SK-N-MC (cell line): ENCODE measurements at regions not wholly inside any gene's neighbourhood (a gene's known extent, or its start where the extent isn't known, plus 50 kb on each side); places are given as distances from the start of the nearest gene placed in this dataset.

Experiments used
- DNase-seq: peaks from one replicate; pipeline ENCODE4 v3.0.0-alpha.2; 2011; ENCODE audit warnings: low read depth, low spot score
- H3K27ac ChIP-seq: fragments of 200-600 bp; sonication (generic); 2 replicates; pipeline ENCODE4 v1.5.1; 2016; ENCODE audit warnings: mixed run types
- H3K36me3 ChIP-seq: fragments of 200-600 bp; sonication (generic); 2 replicates; pipeline ENCODE4 v1.6.1; 2017; ENCODE audit warnings: antibody characterized with exemption, low read length, mixed read lengths; ENCODE audit not compliant: insufficient read depth
- H3K4me3 ChIP-seq: fragments of 200-600 bp; sonication (generic); 2 replicates; pipeline ENCODE4 v1.5.1; 2016
- H3K9ac ChIP-seq: fragments of 200-600 bp; sonication (generic); 2 replicates; pipeline ENCODE4 v1.8.0; 2017; ENCODE audit warnings: mixed run types, mixed read lengths; ENCODE audit not compliant: insufficient read length
- H3K9me3 ChIP-seq: fragments of 200-600 bp; sonication (generic); 2 replicates; pipeline ENCODE4 v1.6.1; 2017; ENCODE audit warnings: low read depth, mild to moderate bottlenecking, antibody characterized with exemption, low read length, moderate library complexity, mixed read lengths
- EZH2 ChIP-seq: fragments of 200-600 bp; sonication (generic); IDR thresholded peaks from one replicate; pipeline ENCODE4 v1.6.1; 2017; ENCODE audit warnings: antibody characterized with exemption
- FOXP2 ChIP-seq: optimal IDR thresholded peaks from 2 replicates; pipeline ENCODE3; 2011; ENCODE audit warnings: mild to moderate bottlenecking, moderate library complexity; ENCODE audit not compliant: insufficient read depth; ENCODE audit errors: extremely low read length, control extremely low read depth
- POLR2AphosphoS5 ChIP-seq: IDR thresholded peaks from 2 replicates; pipeline ENCODE4 v1.6.1; 2012; ENCODE audit warnings: mild to moderate bottlenecking, low read depth, low read length, borderline replicate concordance

GRCh38 chr5:56717253-56717987 lies 97.9 kb upstream of the MAP3K1 start:
- TF ChIP-seq POLR2AphosphoS5 (no peak), EZH2 (no peak), FOXP2 (no peak)
- DNase-seq, result no peak
- H3K9ac ChIP-seq, result no peak overlapping the region
- no peak overlapping the region for H3K27ac ChIP-seq
- H3K36me3 ChIP-seq, result no peaks in the 10 kb centered on the region
- H3K9me3 ChIP-seq, result no peaks in the 10 kb centered on the region
- no peak overlapping the region for H3K4me3 ChIP-seq

- Histone ChIP-seq H3K9ac (no peak overlapping the region), H3K36me3 (no peaks in the 10 kb centered on the region), H3K27ac (no peak overlapping the region), H3K4me3 (no peak overlapping the region), H3K9me3 (no peaks in the 10 kb centered on the region)
- no peak for DNase-seq
- TF ChIP-seq FOXP2, result no peak
Observed at GRCh38 chr5:56715986-56716385, 99.4 kb upstream of the MAP3K1 start.

- Histone ChIP-seq H3K36me3 (no peaks in the 10 kb centered on the region), H3K27ac (no peak overlapping the region), H3K9ac (no peak overlapping the region), H3K4me3 (no peak overlapping the region), H3K9me3 (no peaks in the 10 kb centered on the region)
- no peak for DNase-seq
- TF ChIP-seq EZH2 (no peak), POLR2AphosphoS5 (no peak), FOXP2 (no peak)
Observed at GRCh38 chr5:56712895-56713591, 102.3 kb upstream of the MAP3K1 start.

GRCh38 chr5:56710826-56711590 lies 104.3 kb upstream of the MAP3K1 start:
- DNase-seq, result no peak
- TF ChIP-seq FOXP2 (no peak), EZH2 (no peak), POLR2AphosphoS5 (no peak)
- H3K27ac ChIP-seq, result no peak overlapping the region
- H3K9me3 ChIP-seq, result no peaks in the 10 kb centered on the region
- H3K36me3 ChIP-seq, result no peaks in the 10 kb centered on the region
- no peak overlapping the region for H3K9ac ChIP-seq
- no peak overlapping the region for H3K4me3 ChIP-seq

GRCh38 chr5:56706504-56706903 lies 108.8 kb upstream of the MAP3K1 start:
- Histone ChIP-seq H3K27ac (no peak overlapping the region), H3K36me3 (no peaks in the 10 kb centered on the region), H3K9ac (no peak overlapping the region), H3K4me3 (no peak overlapping the region), H3K9me3 (no peaks in the 10 kb centered on the region)
- TF ChIP-seq EZH2, result no peak
- no peak for DNase-seq

GRCh38 chr5:56705217-56705616 lies 110.1 kb upstream of the MAP3K1 start:
- no peaks in the 10 kb centered on the region for H3K9me3 ChIP-seq
- H3K27ac ChIP-seq, result no peak overlapping the region
- no peaks in the 10 kb centered on the region for H3K36me3 ChIP-seq
- no peak overlapping the region for H3K4me3 ChIP-seq
- no peak overlapping the region for H3K9ac ChIP-seq
- no peak for DNase-seq
- TF ChIP-seq FOXP2, result no peak
- no peak for TF ChIP-seq EZH2

- Histone ChIP-seq H3K4me3 (no peak overlapping the region), H3K27ac (no peak overlapping the region), H3K9ac (no peak overlapping the region), H3K36me3 (no peaks in the 10 kb centered on the region), H3K9me3 (no peaks in the 10 kb centered on the region)
- no peak for DNase-seq
- no peak for TF ChIP-seq FOXP2
- no peak for TF ChIP-seq POLR2AphosphoS5
- no peak for TF ChIP-seq EZH2
Observed at GRCh38 chr5:56703952-56704351, 111.4 kb upstream of the MAP3K1 start.

- Histone ChIP-seq H3K9me3 (no peaks in the 10 kb centered on the region), H3K27ac (no peak overlapping the region), H3K4me3 (no peak overlapping the region), H3K9ac (no peak overlapping the region), H3K36me3 (no peaks in the 10 kb centered on the region)
- DNase-seq, result no peak
- TF ChIP-seq POLR2AphosphoS5 (no peak), FOXP2 (no peak), EZH2 (no peak)
Observed at GRCh38 chr5:56700711-56701110, 114.6 kb upstream of the MAP3K1 start.
